Neural progenitor cell (in vitro differentiated cells): ENCODE measurements at regions not wholly inside any gene's neighbourhood (a gene's known extent, or its start where the extent isn't known, plus 50 kb on each side); places are given as distances from the start of the nearest gene placed in this dataset.
A peak's percentile ranks its signal among the peaks of the same experiment; 100 is the strongest.

Experiments
- DNase-seq: peaks from one replicate; pipeline ENCODE4 v3.0.0-alpha.2; 2016; ENCODE audit warnings: low spot score
- H2AFZ ChIP-seq: fragments of 200-600 bp; sonication (generic); replicated peaks from 2 replicates; pipeline ENCODE4 v1.6.1; 2016; ENCODE audit warnings: antibody characterized with exemption
- H3F3A ChIP-seq: fragments of 200-600 bp; sonication (generic); 2 replicates; pipeline ENCODE4 v1.6.1; 2016; ENCODE audit warnings: antibody characterized with exemption, low read depth
- H3K27ac ChIP-seq: fragments of 200-600 bp; sonication (generic); 2 replicates; pipeline ENCODE4 v1.5.1; 2016; ENCODE audit warnings: mild to moderate bottlenecking
- H3K27me3 ChIP-seq: fragments of 200-600 bp; sonication (generic); 2 replicates; pipeline ENCODE4 v1.6.1; 2016; ENCODE audit warnings: mild to moderate bottlenecking, moderate library complexity
- H3K36me3 ChIP-seq: fragments of 200-600 bp; sonication (generic); 2 replicates; pipeline ENCODE4 v1.5.1; 2016
- H3K4me1 ChIP-seq: fragments of 200-600 bp; sonication (generic); 2 replicates; pipeline ENCODE4 v1.6.1; 2016; ENCODE audit warnings: mixed run types
- H3K4me2 ChIP-seq: fragments of 200-600 bp; sonication (generic); 2 replicates; pipeline ENCODE4 v1.6.1; 2016
- H3K4me3 ChIP-seq: fragments of 200-600 bp; sonication (generic); 2 replicates; pipeline ENCODE4 v1.5.1; 2016
- H3K79me2 ChIP-seq: fragments of 200-600 bp; sonication (generic); 2 replicates; pipeline ENCODE4 v1.6.1; 2016; ENCODE audit warnings: low read depth
- H3K9ac ChIP-seq: fragments of 200-600 bp; sonication (generic); 2 replicates; pipeline ENCODE4 v1.6.1; 2016
- H3K9me3 ChIP-seq: fragments of 200-600 bp; sonication (generic); 2 replicates; pipeline ENCODE4 v1.5.1; 2016; ENCODE audit warnings: low read depth
- H4K20me1 ChIP-seq: fragments of 200-600 bp; sonication (generic); 2 replicates; pipeline ENCODE4 v1.6.1; 2016; ENCODE audit warnings: low read depth
- H3K27ac Mint-ChIP-seq: 3 replicates; pipeline ENCODE4 v1.8.0; 2021; ENCODE audit warnings: mixed read lengths
- H3K27me3 Mint-ChIP-seq: 2 replicates; pipeline ENCODE4 v1.8.0; 2022; ENCODE audit warnings: low read depth, mild to moderate bottlenecking, inconsistent platforms, moderate library complexity, mixed read lengths; ENCODE audit not compliant: insufficient read depth
- H3K36me3 Mint-ChIP-seq: 3 replicates; pipeline ENCODE4 v1.8.0; 2021; ENCODE audit warnings: mixed read lengths
- H3K4me1 Mint-ChIP-seq: 3 replicates; pipeline ENCODE4 v1.8.0; 2021; ENCODE audit warnings: mixed read lengths
- H3K4me3 Mint-ChIP-seq: 3 replicates; pipeline ENCODE4 v1.8.0; 2021; ENCODE audit warnings: mild to moderate bottlenecking, moderate library complexity, mixed read lengths
- H3K9me3 Mint-ChIP-seq: 3 replicates; pipeline ENCODE4 v1.8.0; 2020; ENCODE audit warnings: mixed read lengths
- EZH2 ChIP-seq: fragments of 200-600 bp; sonication (generic); IDR thresholded peaks from 2 replicates; pipeline ENCODE4 v1.6.1; 2017; ENCODE audit warnings: antibody characterized with exemption, mild to moderate bottlenecking, moderate library complexity
- EZH2phosphoT487 ChIP-seq: fragments of 200-600 bp; sonication (generic); IDR thresholded peaks from 2 replicates; pipeline ENCODE4 v1.6.1; 2017; ENCODE audit warnings: antibody characterized with exemption
- TF ChIP-seq, protein P1 (sequence below): fragments of 200-600 bp; sonication (generic); IDR thresholded peaks from 2 replicates; pipeline ENCODE4 v1.5.1; 2017; ENCODE audit warnings: antibody characterized with exemption, mild to moderate bottlenecking

DNA sequence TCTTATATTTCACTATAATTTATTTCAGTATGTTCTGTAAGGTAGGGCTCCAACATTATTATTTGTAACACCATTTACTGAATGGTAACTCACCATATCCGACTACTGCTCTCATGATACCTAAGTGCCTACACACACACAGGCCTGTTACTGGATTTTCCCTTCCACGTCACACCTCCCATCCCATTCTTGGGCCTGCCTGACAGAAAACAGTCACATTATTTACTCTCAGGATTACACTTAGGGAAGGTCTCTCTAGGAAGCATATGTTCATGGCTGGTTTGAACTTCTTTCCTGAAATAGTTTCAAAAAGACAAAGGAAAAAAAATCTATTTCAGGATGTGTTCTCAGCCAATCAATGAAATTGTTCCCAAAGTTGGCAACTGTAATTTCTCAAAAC lies 102.3 kb upstream of the DOCK9 start:
- Histone ChIP-seq H2AFZ (no peak overlapping the region), H3K4me2 (no peak overlapping the region), H3K27me3 (peaks cover 20% of the 10 kb centered on the region), H3K9me3 (no peaks in the 10 kb centered on the region), H3K36me3 (no peaks in the 10 kb centered on the region), H4K20me1 (peaks cover 9% of the 10 kb centered on the region), H3K79me2 (no peaks in the 10 kb centered on the region), H3K4me1 (peaks cover 2% of the 10 kb centered on the region), H3F3A (peaks cover 3% of the 10 kb centered on the region), H3K4me3 (no peak overlapping the region), H3K27ac (no peak overlapping the region), H3K9ac (no peak overlapping the region)
- no peak for DNase-seq
- Mint-ChIP-seq H3K9me3 (no peaks in the 10 kb centered on the region), H3K27ac (no peak overlapping the region), H3K4me3 (no peak overlapping the region), H3K27me3 (peaks cover 25% of the 10 kb centered on the region), H3K36me3 (no peaks in the 10 kb centered on the region), H3K4me1 (no peaks in the 10 kb centered on the region)
- TF ChIP-seq EZH2 (no peak), EZH2phosphoT487 (no peak)
- TF ChIP-seq, protein P1, sequence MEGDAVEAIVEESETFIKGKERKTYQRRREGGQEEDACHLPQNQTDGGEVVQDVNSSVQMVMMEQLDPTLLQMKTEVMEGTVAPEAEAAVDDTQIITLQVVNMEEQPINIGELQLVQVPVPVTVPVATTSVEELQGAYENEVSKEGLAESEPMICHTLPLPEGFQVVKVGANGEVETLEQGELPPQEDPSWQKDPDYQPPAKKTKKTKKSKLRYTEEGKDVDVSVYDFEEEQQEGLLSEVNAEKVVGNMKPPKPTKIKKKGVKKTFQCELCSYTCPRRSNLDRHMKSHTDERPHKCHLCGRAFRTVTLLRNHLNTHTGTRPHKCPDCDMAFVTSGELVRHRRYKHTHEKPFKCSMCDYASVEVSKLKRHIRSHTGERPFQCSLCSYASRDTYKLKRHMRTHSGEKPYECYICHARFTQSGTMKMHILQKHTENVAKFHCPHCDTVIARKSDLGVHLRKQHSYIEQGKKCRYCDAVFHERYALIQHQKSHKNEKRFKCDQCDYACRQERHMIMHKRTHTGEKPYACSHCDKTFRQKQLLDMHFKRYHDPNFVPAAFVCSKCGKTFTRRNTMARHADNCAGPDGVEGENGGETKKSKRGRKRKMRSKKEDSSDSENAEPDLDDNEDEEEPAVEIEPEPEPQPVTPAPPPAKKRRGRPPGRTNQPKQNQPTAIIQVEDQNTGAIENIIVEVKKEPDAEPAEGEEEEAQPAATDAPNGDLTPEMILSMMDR: no peak

DNA sequence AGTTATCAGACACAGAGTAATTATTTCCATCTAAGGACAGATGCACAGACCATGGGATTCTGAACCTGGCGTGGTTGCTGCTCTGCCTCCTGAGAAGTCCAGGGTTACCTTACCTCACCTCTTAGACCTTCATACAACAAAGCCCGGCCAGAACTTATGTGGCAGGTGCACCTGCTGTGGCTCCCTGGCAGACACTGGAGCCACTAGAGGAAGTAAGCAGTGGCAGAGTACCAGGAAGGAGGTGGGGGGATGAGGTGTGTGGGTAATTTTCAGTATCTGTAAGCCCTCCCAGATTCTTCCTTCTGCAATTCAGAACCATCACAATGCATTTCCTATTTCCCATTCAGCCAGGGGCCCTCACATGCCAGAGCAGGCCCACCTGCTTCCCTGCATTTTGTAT lies 106.1 kb upstream of the DOCK9 start:
- H3K36me3 Mint-ChIP-seq: no peaks in the 10 kb centered on the region
- H3K4me3 Mint-ChIP-seq: peak overlapping the region; percentile 81
- H3K27ac Mint-ChIP-seq: no peak overlapping the region

DNA sequence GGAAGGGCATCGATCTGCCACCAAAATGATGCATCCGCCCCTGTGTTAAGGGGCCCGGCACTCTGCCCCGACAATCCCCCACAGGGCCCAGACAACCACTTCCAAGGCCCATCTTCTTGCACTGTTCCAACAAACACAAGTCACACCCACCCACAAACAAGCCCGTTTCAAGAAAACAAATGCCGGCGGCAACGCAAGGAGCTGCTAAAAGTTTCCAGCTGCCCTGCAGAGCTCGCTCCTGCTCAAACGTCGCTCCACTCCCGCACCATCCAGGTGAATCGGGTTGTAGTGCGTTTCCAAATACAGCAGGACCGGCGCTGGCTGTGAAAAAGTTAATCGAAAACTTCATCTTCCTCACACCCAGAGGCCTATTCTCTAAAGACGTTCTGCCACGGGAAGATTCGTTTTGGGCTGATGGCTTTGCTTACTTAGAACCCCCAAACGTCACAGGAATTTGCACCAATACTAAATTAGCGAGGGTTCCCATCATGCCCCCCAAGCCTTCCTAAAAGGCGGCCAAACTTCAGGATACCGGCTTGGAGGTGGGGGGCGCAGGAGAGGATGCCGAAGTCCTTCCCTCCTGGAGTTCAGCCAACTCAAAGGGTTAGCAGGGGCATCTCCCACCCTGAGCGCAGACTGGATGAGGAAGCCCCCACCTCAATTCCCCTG lies 107.4 kb upstream of the DOCK9 start:
- peak overlapping the region; percentile 99 for H3K4me2 ChIP-seq
- H3K27ac ChIP-seq: no peak overlapping the region
- no peak overlapping the region for H3K27ac Mint-ChIP-seq
- TF ChIP-seq, protein P1: no peak
- TF ChIP-seq EZH2phosphoT487: no peak
- peak; percentile 48 for TF ChIP-seq EZH2
- H2AFZ ChIP-seq: peak overlapping the region; percentile 52
- H3K36me3 Mint-ChIP-seq: no peaks in the 10 kb centered on the region
- H3K9me3 Mint-ChIP-seq: no peaks in the 10 kb centered on the region
- peaks cover 4% of the 10 kb centered on the region for H3K4me1 ChIP-seq
- no peak overlapping the region for H3K9ac ChIP-seq
- H3K4me3 ChIP-seq: peak overlapping the region; percentile 67
- H3K79me2 ChIP-seq: no peaks in the 10 kb centered on the region
- H3K27me3 Mint-ChIP-seq: peaks cover 38% of the 10 kb centered on the region
- H3K4me3 Mint-ChIP-seq: peak overlapping the region; percentile 81
- peaks cover 60% of the 10 kb centered on the region for H3K27me3 ChIP-seq
- no peaks in the 10 kb centered on the region for H3K36me3 ChIP-seq
- peaks cover 9% of the 10 kb centered on the region for H4K20me1 ChIP-seq
- no peaks in the 10 kb centered on the region for H3K9me3 ChIP-seq
- peaks cover 10% of the 10 kb centered on the region for H3K4me1 Mint-ChIP-seq
- DNase-seq: peak; percentile 38
- peaks cover 22% of the 10 kb centered on the region for H3F3A ChIP-seq

More for the DNA sequence above, 106.1 kb upstream of the DOCK9 start:
- Histone ChIP-seq H3F3A (peaks cover 22% of the 10 kb centered on the region), H3K27ac (no peak overlapping the region), H3K9ac (no peak overlapping the region), H3K4me1 (peaks cover 4% of the 10 kb centered on the region), H3K9me3 (no peaks in the 10 kb centered on the region), H3K27me3 (peaks cover 49% of the 10 kb centered on the region), H4K20me1 (peaks cover 9% of the 10 kb centered on the region), H3K36me3 (no peaks in the 10 kb centered on the region), H3K79me2 (no peaks in the 10 kb centered on the region), H3K4me3 (no peak overlapping the region), H2AFZ (no peak overlapping the region), H3K4me2 (no peak overlapping the region)
- H3K9me3 Mint-ChIP-seq: no peaks in the 10 kb centered on the region
- DNase-seq: no peak
- TF ChIP-seq EZH2: no peak
- TF ChIP-seq, protein P1: no peak
- no peak for TF ChIP-seq EZH2phosphoT487
- H3K27me3 Mint-ChIP-seq: peaks cover 37% of the 10 kb centered on the region
- H3K4me1 Mint-ChIP-seq: peaks cover 10% of the 10 kb centered on the region
